Colonic mucosa (tissue), 4 donors: ENCODE measurements at regions not wholly inside any gene's neighbourhood (a gene's known extent, or its start where the extent isn't known, plus 50 kb on each side); places are given as distances from the start of the nearest gene placed in this dataset.

Experiments
- DNase-seq: peaks from one replicate; pipeline ENCODE4 v3.0.0-alpha.2; 2020
- H3K27ac ChIP-seq: fragments of 200-600 bp; one replicate; pipeline ENCODE4 v1.8.0; 2021
- H3K27me3 ChIP-seq: fragments of 200-600 bp; one replicate; pipeline ENCODE4 v1.8.0; 2021
- H3K36me3 ChIP-seq: fragments of 200-600 bp; one replicate; pipeline ENCODE4 v1.8.0; 2021
- H3K4me1 ChIP-seq: fragments of 200-600 bp; one replicate; pipeline ENCODE4 v1.8.0; 2021; ENCODE audit warnings: mild to moderate bottlenecking
- H3K4me3 ChIP-seq: fragments of 200-600 bp; one replicate; pipeline ENCODE4 v1.8.0; 2021
- H3K9ac ChIP-seq, 2 donors: one replicate each; pipeline ENCODE4 v1.7.0; 2013; ENCODE audit warnings: control low read depth in 2 of 2, low read depth in 2 of 2, low read length in 2 of 2
- H3K9me3 ChIP-seq: fragments of 200-600 bp; one replicate; pipeline ENCODE4 v1.8.0; 2021
- intact Hi-C: fragments of 100-400 bp; cut with DNase I; formaldehyde crosslinking; loops from one replicate; pipeline ENCODE4 v1.14.1; 2022
- TF ChIP-seq, protein P1 (sequence below): fragments of 200-600 bp; IDR thresholded peaks from one replicate; pipeline ENCODE4 v1.8.0; 2022; ENCODE audit warnings: antibody characterized with exemption, mild to moderate bottlenecking
- donor health status: healthy.
- donor health status: DM: no; HTN: no; CAD: no.
- donor health status: DM: no; HTN: no; CAD: no.

DNA sequence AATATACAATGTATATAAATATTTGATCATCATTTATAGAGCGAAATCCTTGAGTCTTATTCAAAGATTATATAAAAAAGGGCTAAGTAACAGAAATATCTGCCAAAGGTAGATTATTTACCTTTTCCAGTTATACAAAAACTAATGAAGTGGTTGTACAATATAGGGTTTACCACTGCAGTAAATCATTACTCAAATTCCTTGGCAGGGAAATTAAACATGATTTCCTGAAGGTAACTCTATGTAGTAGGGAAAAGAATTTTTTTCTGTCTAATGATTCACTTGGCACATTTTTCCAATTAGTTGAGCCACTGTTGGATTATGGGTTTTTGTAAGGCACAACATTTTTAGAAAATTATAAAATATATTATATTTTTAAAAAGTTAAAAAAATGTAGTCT lies 129.6 kb downstream of the NR2F2 start:
- Histone ChIP-seq H3K9ac (no peak overlapping the region), H3K36me3 (no peaks in the 10 kb centered on the region), H3K27me3 (no peaks in the 10 kb centered on the region), H3K4me1 (no peaks in the 10 kb centered on the region), H3K4me3 (no peak overlapping the region), H3K9me3 (no peaks in the 10 kb centered on the region), H3K27ac (no peak overlapping the region)
- intact Hi-C loops, result no loop called here
- no peak for DNase-seq
- TF ChIP-seq, protein P1, sequence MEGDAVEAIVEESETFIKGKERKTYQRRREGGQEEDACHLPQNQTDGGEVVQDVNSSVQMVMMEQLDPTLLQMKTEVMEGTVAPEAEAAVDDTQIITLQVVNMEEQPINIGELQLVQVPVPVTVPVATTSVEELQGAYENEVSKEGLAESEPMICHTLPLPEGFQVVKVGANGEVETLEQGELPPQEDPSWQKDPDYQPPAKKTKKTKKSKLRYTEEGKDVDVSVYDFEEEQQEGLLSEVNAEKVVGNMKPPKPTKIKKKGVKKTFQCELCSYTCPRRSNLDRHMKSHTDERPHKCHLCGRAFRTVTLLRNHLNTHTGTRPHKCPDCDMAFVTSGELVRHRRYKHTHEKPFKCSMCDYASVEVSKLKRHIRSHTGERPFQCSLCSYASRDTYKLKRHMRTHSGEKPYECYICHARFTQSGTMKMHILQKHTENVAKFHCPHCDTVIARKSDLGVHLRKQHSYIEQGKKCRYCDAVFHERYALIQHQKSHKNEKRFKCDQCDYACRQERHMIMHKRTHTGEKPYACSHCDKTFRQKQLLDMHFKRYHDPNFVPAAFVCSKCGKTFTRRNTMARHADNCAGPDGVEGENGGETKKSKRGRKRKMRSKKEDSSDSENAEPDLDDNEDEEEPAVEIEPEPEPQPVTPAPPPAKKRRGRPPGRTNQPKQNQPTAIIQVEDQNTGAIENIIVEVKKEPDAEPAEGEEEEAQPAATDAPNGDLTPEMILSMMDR, result no peak

DNA sequence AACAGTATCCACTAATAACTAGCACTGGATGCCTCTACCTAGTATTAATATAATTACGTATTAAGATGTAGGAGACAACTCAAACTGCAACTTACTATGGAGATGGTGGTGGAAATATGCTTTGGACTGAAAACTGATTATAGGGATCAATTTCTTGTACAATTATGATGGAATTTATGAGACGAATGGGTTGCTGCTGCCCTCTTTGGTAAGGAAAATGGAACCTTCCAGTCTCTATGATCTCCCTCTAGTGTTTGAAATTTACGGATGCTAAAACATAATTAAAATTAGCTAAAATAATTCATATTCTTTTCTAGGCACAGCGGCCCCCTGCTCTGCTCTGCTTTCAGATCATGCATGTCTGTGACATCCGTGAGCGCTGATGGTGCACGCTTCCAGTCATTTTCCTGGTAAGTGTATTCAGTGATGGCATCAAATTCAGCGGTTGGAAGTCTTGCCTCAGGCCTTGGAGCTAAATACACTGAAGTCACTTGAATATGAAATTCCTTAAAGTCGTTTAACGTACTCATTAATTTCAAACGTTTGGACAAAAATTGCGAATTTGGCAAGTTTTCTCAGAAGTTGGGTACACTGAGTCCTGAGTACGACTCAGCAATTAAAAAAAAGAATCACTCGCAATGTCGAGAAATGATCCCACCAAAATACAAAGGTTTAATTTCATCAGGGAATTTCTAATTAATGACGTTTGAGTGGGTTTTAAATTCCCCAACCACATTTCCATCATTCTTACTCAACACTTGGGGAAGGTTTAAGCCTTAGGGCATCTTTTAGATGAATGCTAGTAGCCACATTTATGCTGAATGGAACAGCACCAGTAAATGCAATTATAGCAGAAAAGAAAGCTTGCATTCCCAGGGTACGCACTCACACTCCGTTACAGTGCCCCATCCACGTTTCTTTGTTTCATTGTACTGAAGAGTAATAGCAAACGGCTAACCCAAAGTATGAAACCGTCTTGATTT lies 132.6 kb downstream of the NR2F2 start:
- DNase-seq, result no peak
- TF ChIP-seq, protein P1, result no peak
- Histone ChIP-seq H3K27ac (no peak overlapping the region), H3K9me3 (no peaks in the 10 kb centered on the region), H3K9ac (no peak overlapping the region), H3K4me1 (no peaks in the 10 kb centered on the region), H3K4me3 (no peak overlapping the region), H3K36me3 (no peaks in the 10 kb centered on the region), H3K27me3 (no peaks in the 10 kb centered on the region)
- intact Hi-C loops, result no loop called here

DNA sequence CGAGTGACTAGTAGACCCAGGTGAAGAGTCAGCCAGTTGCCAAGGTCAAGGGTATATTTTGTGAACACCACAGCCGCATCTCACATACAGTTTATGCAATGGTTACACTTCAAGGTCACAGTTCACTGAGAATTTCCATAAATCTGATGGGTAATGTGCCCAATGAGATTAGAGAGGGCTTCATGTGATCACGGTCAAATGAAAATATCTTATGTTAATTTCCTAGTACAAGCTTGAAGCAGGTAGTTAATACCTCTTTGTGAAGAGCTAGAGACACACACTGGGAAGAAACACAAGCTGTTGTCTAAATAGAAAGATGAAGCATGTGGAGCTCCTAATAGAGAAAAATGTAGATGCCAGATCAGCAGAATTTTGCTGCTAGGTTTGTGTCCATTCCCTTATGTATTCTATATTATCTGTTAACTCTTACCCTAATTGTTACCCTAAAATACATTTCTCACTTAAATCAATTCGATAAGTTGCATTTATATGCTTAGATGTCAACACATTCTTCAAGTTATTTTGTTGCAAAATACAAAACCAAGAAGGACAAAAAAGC lies 136.0 kb downstream of the NR2F2 start:
- no peak for DNase-seq
- Histone ChIP-seq H3K9ac (no peak overlapping the region), H3K36me3 (no peaks in the 10 kb centered on the region), H3K4me1 (no peaks in the 10 kb centered on the region), H3K27ac (no peak overlapping the region), H3K9me3 (no peaks in the 10 kb centered on the region), H3K27me3 (no peaks in the 10 kb centered on the region), H3K4me3 (no peak overlapping the region)
- TF ChIP-seq, protein P1, result no peak
- intact Hi-C loops, result no loop called here

DNA sequence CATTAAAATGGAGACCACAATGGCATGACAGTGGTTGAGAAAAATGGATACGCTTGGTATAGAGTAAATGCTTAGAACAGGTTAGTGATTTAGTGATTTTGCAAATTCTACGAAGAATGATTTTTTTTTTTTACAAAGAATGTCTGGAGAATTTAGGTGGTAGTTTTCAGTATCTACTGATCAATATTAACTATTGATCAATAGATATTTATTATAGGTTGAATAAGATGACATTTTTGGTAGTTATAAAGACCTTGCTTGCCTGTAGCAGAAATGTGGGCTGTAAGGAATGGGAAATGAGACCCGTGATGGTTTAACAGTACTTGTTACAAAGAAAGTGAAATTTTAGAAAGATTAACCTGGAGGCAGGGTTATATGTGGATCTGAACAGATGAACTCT lies 137.5 kb downstream of the NR2F2 start:
- Histone ChIP-seq H3K4me1 (no peaks in the 10 kb centered on the region), H3K4me3 (no peak overlapping the region), H3K27ac (no peak overlapping the region), H3K9ac (no peak overlapping the region), H3K9me3 (no peaks in the 10 kb centered on the region), H3K27me3 (no peaks in the 10 kb centered on the region), H3K36me3 (no peaks in the 10 kb centered on the region)
- intact Hi-C loops, result no loop called here
- TF ChIP-seq, protein P1, result no peak
- no peak for DNase-seq

DNA sequence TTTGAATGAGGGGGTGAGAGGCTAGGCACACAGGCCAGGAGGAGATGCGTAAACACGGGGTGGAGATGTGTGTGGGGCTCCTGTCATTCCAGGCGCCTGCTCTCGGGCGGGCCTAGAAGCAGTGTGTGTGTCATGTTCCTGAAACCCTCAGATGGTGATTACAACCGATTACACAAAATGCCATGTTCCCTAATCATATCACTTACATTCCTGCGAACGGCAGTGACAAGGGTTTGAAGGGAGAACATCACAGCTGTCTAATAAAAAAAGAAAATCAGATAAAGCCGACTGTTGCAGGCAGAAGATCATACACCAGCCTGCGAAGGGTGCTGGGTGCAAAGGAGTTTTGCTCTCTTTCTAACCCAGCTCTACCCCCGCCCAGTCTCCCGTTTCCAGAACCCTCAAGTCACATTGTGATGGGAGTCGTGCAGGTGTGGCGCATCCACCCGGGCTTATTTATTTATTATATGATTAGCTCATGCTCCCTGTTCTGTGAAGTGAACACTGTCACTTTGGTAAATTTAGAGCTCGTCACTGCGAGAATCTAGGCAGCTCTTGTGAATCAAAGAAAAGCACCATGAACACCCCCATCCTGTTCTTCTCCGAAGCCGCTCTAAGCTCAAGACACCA lies 140.3 kb downstream of the NR2F2 start:
- no peak overlapping the region for H3K9ac ChIP-seq
- no peak for DNase-seq
- H3K27ac ChIP-seq, result no peak overlapping the region
- TF ChIP-seq, protein P1, result no peak
- H3K4me3 ChIP-seq, result no peak overlapping the region
- intact Hi-C loops, result no loop called here
- no peaks in the 10 kb centered on the region for H3K27me3 ChIP-seq
- no peaks in the 10 kb centered on the region for H3K9me3 ChIP-seq
- no peaks in the 10 kb centered on the region for H3K36me3 ChIP-seq
- H3K4me1 ChIP-seq, result no peaks in the 10 kb centered on the region
